ENCODE measurements at regions not wholly inside any gene's neighbourhood (a gene's known extent, or its start where the extent isn't known, plus 50 kb on each side); places are given as distances from the start of the nearest gene placed in this dataset.

GRCh38 chr1:222886878-222887351 lies 72.1 kb downstream of the DISP1 start:
- TF ChIP-seq CTCF (IDR thresholded peaks at IDR 0.05; ENCODE audit: low read depth, low read length): no peak
- in situ Hi-C loops (cut with HindIII; ENCODE audit: low sequenced_read_pairs): no loop called here
- H3K4me3 ChIP-seq (ENCODE audit: low read depth, low read length): no peak overlapping the region
- no peak for DNase-seq (ENCODE audit: low read depth, low spot score)

- no peak overlapping the region for H3K4me3 ChIP-seq (ENCODE audit: low read depth, low read length)
- no peak for TF ChIP-seq CTCF (IDR thresholded peaks at IDR 0.05; ENCODE audit: low read depth, low read length)
- DNase-seq (ENCODE audit: low read depth, low spot score): no peak
- in situ Hi-C loops (cut with HindIII; ENCODE audit: low sequenced_read_pairs): no loop called here
Observed at GRCh38 chr1:222889440-222889839, 74.6 kb downstream of the DISP1 start.

- DNase-seq (ENCODE audit: low read depth, low spot score): no peak
- in situ Hi-C loops (cut with HindIII; ENCODE audit: low sequenced_read_pairs): no loop called here
Observed at GRCh38 chr1:222890716-222891115, 75.9 kb downstream of the DISP1 start.

GRCh38 chr1:222891578-222891977 lies 76.7 kb downstream of the DISP1 start:
- in situ Hi-C loops (cut with HindIII; ENCODE audit: low sequenced_read_pairs): no loop called here
- TF ChIP-seq CTCF (IDR thresholded peaks at IDR 0.05; ENCODE audit: low read depth, low read length): no peak
- no peak for DNase-seq (ENCODE audit: low read depth, low spot score)
- H3K4me3 ChIP-seq (ENCODE audit: low read depth, low read length): no peak overlapping the region

More at GRCh38 chr1:222890716-222891115, 75.9 kb downstream of the DISP1 start:
- TF ChIP-seq CTCF (IDR thresholded peaks at IDR 0.05; ENCODE audit: low read depth, low read length): no peak
- H3K4me3 ChIP-seq (ENCODE audit: low read depth, low read length): no peak overlapping the region

GRCh38 chr1:222892137-222892769 lies 77.4 kb downstream of the DISP1 start:
- no peak overlapping the region for H3K4me3 ChIP-seq (ENCODE audit: low read depth, low read length)
- DNase-seq (ENCODE audit: low read depth, low spot score): peak; percentile 71
- no peak for TF ChIP-seq CTCF (IDR thresholded peaks at IDR 0.05; ENCODE audit: low read depth, low read length)
- in situ Hi-C loops (cut with HindIII; ENCODE audit: low sequenced_read_pairs): no loop called here

- in situ Hi-C loops (cut with HindIII; ENCODE audit: low sequenced_read_pairs): no loop called here
- no peak overlapping the region for H3K4me3 ChIP-seq (ENCODE audit: low read depth, low read length)
- TF ChIP-seq CTCF (IDR thresholded peaks at IDR 0.05; ENCODE audit: low read depth, low read length): no peak
- no peak for DNase-seq (ENCODE audit: low read depth, low spot score)
Observed at GRCh38 chr1:222893255-222893654, 78.4 kb downstream of the DISP1 start.

Measured in astrocyte of the spinal cord (primary cell).